GM12864 (cell line): ENCODE measurements at regions not wholly inside any gene's neighbourhood (a gene's known extent, or its start where the extent isn't known, plus 50 kb on each side); places are given as distances from the start of the nearest gene placed in this dataset.

Source experiments
- DNase-seq: peaks from one replicate; pipeline ENCODE4 v3.0.0-alpha.2; 2011; ENCODE audit warnings: low read depth
- H3K4me3 ChIP-seq: 2 replicates; pipeline ENCODE4 v1.5.1; 2011; ENCODE audit warnings: mild to moderate bottlenecking, low read depth, low read length, control low read depth
- TF ChIP-seq, protein P1 (sequence below): IDR thresholded peaks from 2 replicates; pipeline ENCODE4 v1.5.1; 2011; ENCODE audit warnings: low read depth, mild to moderate bottlenecking, moderate library complexity, low read length, control low read depth, inconsistent platforms; ENCODE audit errors: missing control alignments

DNA sequence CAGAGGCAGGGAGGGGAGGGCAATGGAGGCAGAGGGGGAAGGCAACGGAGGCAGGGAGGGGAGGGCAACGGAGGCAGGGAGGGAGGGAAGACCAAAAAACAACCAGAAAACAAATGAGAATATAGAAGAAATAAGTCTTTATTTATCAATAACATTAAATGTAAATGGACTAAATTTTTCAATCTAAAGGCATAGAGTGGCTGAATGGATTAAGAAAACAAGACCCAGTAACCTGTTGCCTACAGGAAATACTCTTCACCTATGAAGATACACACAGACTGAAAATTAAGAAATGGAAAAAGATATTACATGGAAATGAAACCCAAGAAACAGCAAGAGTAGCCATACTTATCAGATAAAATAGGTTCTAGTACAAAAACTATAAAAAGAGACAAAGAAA lies 536.3 kb downstream of the TBC1D4 start:
- TF ChIP-seq, protein P1, sequence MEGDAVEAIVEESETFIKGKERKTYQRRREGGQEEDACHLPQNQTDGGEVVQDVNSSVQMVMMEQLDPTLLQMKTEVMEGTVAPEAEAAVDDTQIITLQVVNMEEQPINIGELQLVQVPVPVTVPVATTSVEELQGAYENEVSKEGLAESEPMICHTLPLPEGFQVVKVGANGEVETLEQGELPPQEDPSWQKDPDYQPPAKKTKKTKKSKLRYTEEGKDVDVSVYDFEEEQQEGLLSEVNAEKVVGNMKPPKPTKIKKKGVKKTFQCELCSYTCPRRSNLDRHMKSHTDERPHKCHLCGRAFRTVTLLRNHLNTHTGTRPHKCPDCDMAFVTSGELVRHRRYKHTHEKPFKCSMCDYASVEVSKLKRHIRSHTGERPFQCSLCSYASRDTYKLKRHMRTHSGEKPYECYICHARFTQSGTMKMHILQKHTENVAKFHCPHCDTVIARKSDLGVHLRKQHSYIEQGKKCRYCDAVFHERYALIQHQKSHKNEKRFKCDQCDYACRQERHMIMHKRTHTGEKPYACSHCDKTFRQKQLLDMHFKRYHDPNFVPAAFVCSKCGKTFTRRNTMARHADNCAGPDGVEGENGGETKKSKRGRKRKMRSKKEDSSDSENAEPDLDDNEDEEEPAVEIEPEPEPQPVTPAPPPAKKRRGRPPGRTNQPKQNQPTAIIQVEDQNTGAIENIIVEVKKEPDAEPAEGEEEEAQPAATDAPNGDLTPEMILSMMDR: no peak
- no peak for DNase-seq
- H3K4me3 ChIP-seq: no peak overlapping the region

DNA sequence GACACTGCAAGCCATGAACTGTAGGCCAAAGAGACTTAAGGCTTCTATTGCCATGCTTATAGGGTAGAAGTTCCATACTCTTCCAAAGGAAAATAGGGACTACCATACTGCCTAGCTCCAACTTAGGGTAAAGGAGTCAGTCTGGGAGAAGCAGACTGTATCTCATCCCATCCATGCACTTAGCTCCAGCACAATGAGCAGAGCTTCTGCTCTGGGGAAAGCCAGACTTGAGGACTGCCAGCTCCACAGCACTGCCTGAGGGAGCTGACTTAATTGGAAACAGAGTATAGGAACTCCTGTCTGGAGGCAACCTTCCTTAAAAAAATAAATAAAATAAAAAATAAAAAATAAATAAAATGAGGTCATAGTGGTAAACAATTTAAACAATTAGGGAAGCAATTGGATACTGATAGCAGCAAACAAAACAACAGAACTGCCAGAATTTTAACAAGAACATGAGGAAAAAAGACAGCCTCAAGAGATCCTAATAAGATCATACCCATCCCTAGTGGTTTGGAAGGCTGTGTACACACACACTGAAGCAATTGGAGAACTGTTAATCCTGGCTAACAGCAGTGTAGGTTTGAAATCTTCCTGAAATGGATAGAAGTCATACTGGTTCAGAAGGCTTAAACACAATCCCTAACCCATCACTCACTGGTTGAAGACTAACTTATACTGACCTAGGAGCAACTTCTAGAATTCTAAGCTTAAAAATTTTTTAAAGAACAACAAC lies 550.1 kb downstream of the TBC1D4 start:
- TF ChIP-seq, protein P1: no peak
- no peak for DNase-seq
- no peak overlapping the region for H3K4me3 ChIP-seq

DNA sequence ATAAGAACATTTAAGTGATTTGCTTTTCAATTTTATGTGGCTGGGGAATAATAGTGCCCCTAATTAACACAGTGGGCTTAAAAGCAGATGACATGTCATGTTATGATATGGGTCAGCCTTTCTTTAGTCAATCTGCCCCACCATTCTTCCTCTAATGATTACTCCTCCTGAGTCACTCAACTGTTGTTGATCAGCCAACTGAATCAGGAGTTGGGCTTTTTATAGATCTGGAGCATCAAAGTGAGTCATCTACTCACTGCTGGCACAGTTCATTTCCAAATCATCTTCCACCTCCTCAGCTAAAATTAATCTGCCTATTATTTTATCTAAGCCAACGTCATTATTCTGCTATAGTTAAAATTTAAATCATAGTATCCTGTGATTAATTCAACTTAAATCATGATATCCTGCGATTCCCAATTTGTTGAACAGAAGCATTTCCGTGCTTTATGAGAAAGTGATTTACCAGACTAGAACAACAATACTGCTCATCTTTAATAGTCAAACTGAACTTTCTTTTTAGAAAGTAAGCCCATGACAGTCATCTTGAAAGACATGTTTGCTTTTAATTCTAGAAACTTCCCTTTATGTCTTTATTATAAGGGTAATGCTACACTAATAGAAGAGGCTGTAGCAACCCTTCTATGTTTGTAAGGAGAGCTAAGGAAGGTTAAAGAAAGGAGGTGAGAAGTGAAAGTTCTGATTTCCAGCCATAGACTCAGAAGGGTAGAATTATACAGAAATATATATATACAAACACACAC lies 551.4 kb downstream of the TBC1D4 start:
- DNase-seq: no peak
- H3K4me3 ChIP-seq: no peak overlapping the region
- TF ChIP-seq, protein P1: no peak

DNA sequence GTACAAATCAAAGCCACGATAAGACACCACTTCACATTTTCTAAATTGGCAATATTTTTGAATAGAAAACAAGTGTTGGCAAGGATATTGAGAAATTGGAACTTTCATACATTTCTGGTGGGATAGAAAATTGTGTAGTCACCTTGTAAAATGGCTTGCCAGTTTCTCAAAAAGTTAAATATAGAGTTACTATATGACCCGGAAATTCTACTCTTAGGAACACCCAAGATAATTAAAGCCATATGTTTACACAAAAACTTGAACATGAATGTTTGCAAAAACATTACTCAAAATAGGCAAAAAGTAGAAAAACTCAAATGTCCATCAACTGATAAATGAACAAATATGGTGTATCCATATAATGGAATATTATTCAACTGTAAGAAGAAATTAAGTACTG lies 552.5 kb downstream of the TBC1D4 start:
- H3K4me3 ChIP-seq: no peak overlapping the region
- DNase-seq: no peak
- TF ChIP-seq, protein P1: no peak

DNA sequence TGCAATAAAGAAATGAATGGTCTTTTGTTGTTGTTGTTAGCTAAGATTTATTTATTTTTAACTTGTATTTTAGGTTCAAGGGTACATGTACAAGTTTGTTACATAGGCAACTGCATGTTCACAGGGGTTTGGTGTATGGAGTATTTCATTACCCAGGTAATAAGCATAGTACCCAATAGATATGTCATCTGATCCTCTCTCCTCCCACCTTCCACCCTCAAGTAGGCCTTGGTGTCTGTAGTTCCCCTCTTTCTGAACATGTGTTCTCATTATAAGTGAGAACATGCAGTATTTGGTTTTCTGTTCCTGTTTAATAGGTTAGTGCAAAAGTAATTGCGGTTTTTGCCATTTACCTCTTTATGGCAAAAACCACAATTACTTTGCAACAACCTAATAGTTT lies 554.1 kb downstream of the TBC1D4 start:
- no peak overlapping the region for H3K4me3 ChIP-seq
- no peak for DNase-seq
- TF ChIP-seq, protein P1: no peak

DNA sequence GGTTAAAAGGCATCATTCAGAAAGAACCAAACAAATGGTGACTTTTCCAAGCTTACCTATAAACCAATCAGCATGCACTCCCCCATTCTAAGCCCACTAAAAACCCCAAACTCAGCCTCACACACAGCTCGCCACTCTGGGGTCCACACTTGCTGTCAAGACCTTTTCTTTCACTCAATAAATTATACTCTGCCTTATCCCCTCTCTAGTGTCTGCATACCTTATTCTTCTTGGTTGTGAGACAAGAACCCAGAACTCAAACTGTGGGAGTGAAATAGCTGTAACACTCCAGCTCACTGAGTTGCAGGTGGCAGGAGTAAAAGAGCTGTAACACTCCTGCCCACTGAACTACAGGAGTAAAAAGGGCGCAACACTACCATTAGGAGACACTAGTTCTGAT lies 559.0 kb downstream of the TBC1D4 start:
- TF ChIP-seq, protein P1: no peak
- no peak overlapping the region for H3K4me3 ChIP-seq
- DNase-seq: no peak
